HCT116 (cell line): ENCODE measurements at regions not wholly inside any gene's neighbourhood (a gene's known extent, or its start where the extent isn't known, plus 50 kb on each side); places are given as distances from the start of the nearest gene placed in this dataset.

Experiments
- ATAC-seq: fragments of 200-7000 bp; cut with Tn5 transposase; 2 replicates; pipeline ENCODE4 v1.9.1; 2020; ENCODE audit warnings: mild to moderate bottlenecking, moderate library complexity
- BruUV-seq: library from RNA; stranded (reverse); fragments of 400-500 nt; replicated peaks from 2 replicates; lab custom pipeline; 2021; lab: Mats Ljungman, UMichigan
- CTCF ChIA-PET: fragments of 300-600 bp; sonication (Branson Sonifier 250); formaldehyde crosslinking; loops from one replicate; lab custom pipeline; 2021; ENCODE audit warnings: antibody characterized with exemption; lab: Charles Lee
- POLR2A ChIA-PET: fragments of 300-600, 350-600 bp; sonication (Branson Sonifier 250); formaldehyde crosslinking; loops from one replicate; lab custom pipeline; 2021; ENCODE audit warnings: antibody characterized with exemption; lab: Charles Lee
- RAD21 ChIA-PET, 2 experiments: fragments of 300-600 bp; sonication (Branson Sonifier 250); formaldehyde crosslinking; loops; one replicate each; lab custom pipeline; 2023; ENCODE audit warnings: low total read pairs in 2 of 2; ENCODE audit not compliant: uncharacterized antibody in 2 of 2, unreplicated experiment in 2 of 2, low non-redundant PET in 1 of 2; lab: Charles Lee
- DNase-seq: peaks from one replicate; pipeline ENCODE4 v3.0.0-alpha.2; 2010; ENCODE audit warnings: low read depth, low spot score
- H2AFZ ChIP-seq: fragments of 200-600 bp; shearing (Covaris generic), sonication (generic); 2 replicates; pipeline ENCODE4 v1.6.1; 2017; ENCODE audit warnings: low read depth, mixed run types, mixed read lengths, antibody characterized with exemption, low read length; ENCODE audit not compliant: poor library complexity, severe bottlenecking
- H3K27ac ChIP-seq: 2 replicates; pipeline ENCODE4 v1.5.1; 2012; ENCODE audit warnings: low read depth, low read length
- H3K27me3 ChIP-seq: fragments of 200-600 bp; sonication (generic); 2 replicates; pipeline ENCODE4 v1.6.1; 2016; ENCODE audit warnings: mixed run types, low read length, mixed read lengths; ENCODE audit not compliant: insufficient read depth
- H3K36me3 ChIP-seq, 2 experiments: fragments of 200-500 bp in 1 of 2; fragments of 200-600 bp in 1 of 2; sonication (Bioruptor generic) in 1 of 2; sonication (generic) in 1 of 2; 2 replicates each; pipeline versions ENCODE4 v1.5.1 to v1.6.1; 2014 to 2016; ENCODE audit warnings: low read length in 2 of 2, inconsistent platforms in 1 of 2, mixed read lengths in 1 of 2, mixed run types in 1 of 2; ENCODE audit not compliant: insufficient read depth in 2 of 2, control insufficient read depth in 1 of 2
- H3K4me1 ChIP-seq, 2 experiments: fragments of 200-600 bp in 1 of 2; sonication (generic) in 1 of 2; 2 replicates each; pipeline versions ENCODE4 v1.5.1 to v1.6.1; 2012 to 2017; ENCODE audit warnings: low read length in 2 of 2, inconsistent platforms in 1 of 2, mild to moderate bottlenecking in 1 of 2, mixed read lengths in 1 of 2, mixed run types in 1 of 2, moderate library complexity in 1 of 2; ENCODE audit not compliant: insufficient read depth in 2 of 2, control insufficient read depth in 1 of 2
- H3K4me2 ChIP-seq: fragments of 200-600 bp; sonication (generic); 2 replicates; pipeline ENCODE4 v1.6.1; 2017; ENCODE audit warnings: mixed run types, low read length, mixed read lengths
- H3K4me3 ChIP-seq, 2 experiments: fragments of 200-600 bp in 1 of 2; sonication (generic) in 1 of 2; replicated peaks in 1 of 2; 2 replicates each; pipeline ENCODE4 v1.5.1; 2011 to 2016; ENCODE audit warnings: low read length in 2 of 2, control low read depth in 1 of 2, low read depth in 1 of 2, mild to moderate bottlenecking in 1 of 2, mixed read lengths in 1 of 2, mixed run types in 1 of 2
- H3K79me2 ChIP-seq: fragments of 200-600 bp; sonication (generic); 2 replicates; pipeline ENCODE4 v1.6.1; 2017; ENCODE audit warnings: mild to moderate bottlenecking, mixed run types, low read length, moderate library complexity, mixed read lengths; ENCODE audit not compliant: insufficient read depth
- H3K9ac ChIP-seq: fragments of 200-600 bp; sonication (generic); 2 replicates; pipeline ENCODE4 v1.6.1; 2016; ENCODE audit warnings: low read length, mixed read lengths
- H3K9me2 ChIP-seq: fragments of 200-600 bp; sonication (generic), shearing (Covaris generic); 2 replicates; pipeline ENCODE4 v1.6.1; 2017; ENCODE audit warnings: mixed run types, mild to moderate bottlenecking, moderate library complexity; ENCODE audit not compliant: insufficient read depth
- H3K9me3 ChIP-seq, 2 experiments: fragments of 200-500 bp in 1 of 2; fragments of 200-600 bp in 1 of 2; sonication (Bioruptor generic) in 1 of 2; sonication (generic) in 1 of 2; 2 replicates each; pipeline ENCODE4 v1.6.1; 2014 to 2017; ENCODE audit warnings: low read length in 2 of 2, mixed read lengths in 2 of 2, inconsistent platforms in 1 of 2, low read depth in 1 of 2, mild to moderate bottlenecking in 1 of 2, mixed run types in 1 of 2, moderate library complexity in 1 of 2; ENCODE audit not compliant: control insufficient read depth in 1 of 2, insufficient read depth in 1 of 2
- H4K20me1 ChIP-seq: fragments of 200-600 bp; sonication (generic), shearing (Covaris generic); 2 replicates; pipeline ENCODE4 v1.6.1; 2017; ENCODE audit warnings: mixed run types, mild to moderate bottlenecking, moderate library complexity; ENCODE audit not compliant: insufficient read depth
- ATF3 ChIP-seq: IDR thresholded peaks from 2 replicates; pipeline ENCODE4 v1.6.1; 2012
- CBX3 ChIP-seq: IDR thresholded peaks from 2 replicates; pipeline ENCODE4 v1.6.1; 2012; ENCODE audit warnings: low read depth
- CEBPB ChIP-seq: IDR thresholded peaks from 2 replicates; pipeline ENCODE4 v1.6.1; 2012; ENCODE audit warnings: low read depth
- CTCF ChIP-seq, 3 experiments: fragments of 200-600 bp in 1 of 3; sonication (generic) in 1 of 3; IDR thresholded peaks in 2 of 3; conservative IDR thresholded peaks in 1 of 3; 2 replicates each; pipeline ENCODE4 v1.5.1; 2012 to 2017; ENCODE audit warnings: low read depth in 2 of 3, low read length in 2 of 3, antibody characterized with exemption in 1 of 3, borderline replicate concordance in 1 of 3, control low read depth in 1 of 3, mild to moderate bottlenecking in 1 of 3, mixed read lengths in 1 of 3, mixed run types in 1 of 3, moderate library complexity in 1 of 3; ENCODE audit not compliant: insufficient read depth in 1 of 3
- EGR1 ChIP-seq: IDR thresholded peaks from 2 replicates; pipeline ENCODE4 v1.6.1; 2012; ENCODE audit warnings: low read depth
- EZH2 ChIP-seq: fragments of 200-600 bp; sonication (generic); IDR thresholded peaks from 2 replicates; pipeline ENCODE4 v1.6.1; 2017; ENCODE audit warnings: antibody characterized with exemption, mixed run types
- EZH2phosphoT487 ChIP-seq: fragments of 200-600 bp; IDR thresholded peaks from 2 replicates; pipeline ENCODE4 v1.6.1; 2018; ENCODE audit warnings: antibody characterized with exemption, borderline replicate concordance
- FOSL1 ChIP-seq: IDR thresholded peaks from 2 replicates; pipeline ENCODE4 v1.6.1; 2012; ENCODE audit warnings: low read depth
- JUND ChIP-seq: IDR thresholded peaks from 2 replicates; pipeline ENCODE4 v1.6.1; 2012
- MAX ChIP-seq: IDR thresholded peaks from 2 replicates; pipeline ENCODE4 v1.6.1; 2012
- POLR2A ChIP-seq: IDR thresholded peaks from 2 replicates; pipeline ENCODE4 v1.7.0; 2011; ENCODE audit warnings: borderline replicate concordance; ENCODE audit not compliant: insufficient read depth, insufficient read length; ENCODE audit errors: extremely low read depth
- RAD21 ChIP-seq: IDR thresholded peaks from 2 replicates; pipeline ENCODE4 v1.6.1; 2012; ENCODE audit warnings: low read depth, mild to moderate bottlenecking
- REST ChIP-seq: IDR thresholded peaks from 2 replicates; pipeline ENCODE4 v1.6.1; 2012; ENCODE audit warnings: low read depth
- SRF ChIP-seq: IDR thresholded peaks from 2 replicates; pipeline ENCODE4 v1.6.1; 2012; ENCODE audit warnings: low read depth
- YY1 ChIP-seq: IDR thresholded peaks from 2 replicates; pipeline ENCODE4 v1.6.1; 2011; ENCODE audit warnings: low read length, low read depth, moderate library complexity, mild to moderate bottlenecking; ENCODE audit not compliant: insufficient replicate concordance; ENCODE audit errors: extremely low read depth
- ZFX ChIP-seq: fragments of 450-650 bp; IDR thresholded peaks from 2 replicates; pipeline ENCODE4 v1.6.1; 2017
- ZNF274 ChIP-seq: fragments of 200-500 bp; sonication (Bioruptor generic); IDR thresholded peaks from 2 replicates; pipeline ENCODE4 v1.6.1; 2014; ENCODE audit warnings: mild to moderate bottlenecking, low read depth, low read length, inconsistent platforms
- intact Hi-C: fragments of 100-400 bp; cut with micrococcal nuclease; formaldehyde crosslinking; loops from 2 replicates; pipeline ENCODE4 v1.10.0; 2022

- no peaks in the 10 kb centered on the region for H4K20me1 ChIP-seq
- H3K9ac ChIP-seq, result no peak overlapping the region
- H3K4me2 ChIP-seq, result no peak overlapping the region
- no peak overlapping the region for H3K4me3 ChIP-seq
- H3K36me3 ChIP-seq, result no peaks in the 10 kb centered on the region
- RAD21 ChIA-PET, result no interaction called here
- H3K9me2 ChIP-seq, result no peaks in the 10 kb centered on the region
- POLR2A ChIA-PET, result no interaction called here
- H3K79me2 ChIP-seq, result no peaks in the 10 kb centered on the region
- H3K4me1 ChIP-seq, result peaks cover 6 to 8% of the 10 kb centered on the region in 2 experiments; a peak in 2 of 4 replicates
- no peak overlapping the region for H2AFZ ChIP-seq
- intact Hi-C loops, result no loop called here
- no peaks in the 10 kb centered on the region for H3K27me3 ChIP-seq
- TF ChIP-seq ATF3, result no peak
- no peak for TF ChIP-seq ZNF274
- no peak for TF ChIP-seq JUND
- no peak for TF ChIP-seq CBX3
- BruUV-seq, result no TSS peak
- CTCF ChIA-PET, result no interaction called here
- ATAC-seq (no peak), DNase-seq (no peak)
- no peak overlapping the region for H3K27ac ChIP-seq
- H3K9me3 ChIP-seq, result no peaks in the 10 kb centered on the region
Observed at GRCh38 chr5:56517011-56517416, 283.9 kb upstream of the ANKRD55 start.

GRCh38 chr5:56516441-56516840, 283.3 kb upstream of the ANKRD55 start:
- no peaks in the 10 kb centered on the region for H3K9me3 ChIP-seq
- no peak overlapping the region for H3K9ac ChIP-seq
- no peak overlapping the region for H2AFZ ChIP-seq
- intact Hi-C loops, result no loop called here
- H3K4me2 ChIP-seq, result no peak overlapping the region
- no peak overlapping the region for H3K27ac ChIP-seq
- no peak overlapping the region for H3K4me3 ChIP-seq
- H3K79me2 ChIP-seq, result no peaks in the 10 kb centered on the region
- no peaks in the 10 kb centered on the region for H3K9me2 ChIP-seq
- H3K27me3 ChIP-seq, result no peaks in the 10 kb centered on the region
- DNase-seq (no peak), ATAC-seq (no peak)
- no TSS peak for BruUV-seq
- ChIA-PET RAD21 (no interaction called here), CTCF (no interaction called here), POLR2A (no interaction called here)
- no peaks in the 10 kb centered on the region for H4K20me1 ChIP-seq
- no peaks in the 10 kb centered on the region for H3K36me3 ChIP-seq
- H3K4me1 ChIP-seq, result peaks cover 6 to 8% of the 10 kb centered on the region in 2 experiments; a peak in 2 of 4 replicates
- TF ChIP-seq REST (no peak), FOSL1 (no peak), MAX (no peak), ZFX (no peak), EGR1 (no peak), CTCF (IDR thresholded peaks at IDR 0.05 in 2 of 3, conservative IDR thresholded peaks at IDR 0.05 in 1 of 3; ENCODE audit: borderline replicate concordance in 1 of 3, insufficient read depth in 1 of 3, low read depth in 2 of 3, low read length in 2 of 3) (no peak), RAD21 (no peak), YY1 (no peak), POLR2A (no peak), EZH2 (no peak), ZNF274 (no peak), SRF (no peak), EZH2phosphoT487 (no peak), CEBPB (no peak), JUND (no peak)
